ENCODE measurements at regions not wholly inside any gene's neighbourhood (a gene's known extent, or its start where the extent isn't known, plus 50 kb on each side); places are given as distances from the start of the nearest gene placed in this dataset.
"Not testable (repeated sequence)": the region's sequence is repeated elsewhere in the genome, so short reads cannot be mapped to it uniquely, and the experiment has no call there.

GRCh38 chr4:82084747-82085146, 289.0 kb downstream of the HNRNPD start:
- Histone ChIP-seq H3K4me3 (no peak overlapping the region), H3K27me3 (replicated peaks; ENCODE audit: insufficient read depth) (no peaks in the 10 kb centered on the region), H3K36me3 (no peaks in the 10 kb centered on the region), H3K9me3 (no peaks in the 10 kb centered on the region), H3K27ac (no peak overlapping the region), H3K4me1 (ENCODE audit: control insufficient read depth in 1 of 2, low read depth in 2 of 2) (peaks cover 0 to 6% of the 10 kb centered on the region in 2 donors)
- no peak for TF ChIP-seq CTCF (IDR thresholded peaks at IDR 0.05)
- no peak for ATAC-seq (ENCODE audit: insufficient number of reproducible peaks, low FRiP score, low read depth)
- DNase-seq (ENCODE audit: low spot score), result no peak

- not testable (repeated sequence) for H3K4me3 ChIP-seq; H3K4me1 ChIP-seq (ENCODE audit: control insufficient read depth in 1 of 2, low read depth in 2 of 2); DNase-seq (ENCODE audit: low spot score); H3K27me3 ChIP-seq (replicated peaks; ENCODE audit: insufficient read depth); H3K36me3 ChIP-seq; H3K27ac ChIP-seq; ATAC-seq (ENCODE audit: insufficient number of reproducible peaks, low FRiP score, low read depth); H3K9me3 ChIP-seq
These were observed 296.3 kb downstream of the HNRNPD start for GRCh38 chr4:82077471-82077995.

- Histone ChIP-seq H3K27me3 (replicated peaks; ENCODE audit: insufficient read depth) (no peaks in the 10 kb centered on the region), H3K27ac (no peak overlapping the region), H3K9me3 (no peaks in the 10 kb centered on the region), H3K4me3 (no peak overlapping the region), H3K36me3 (no peaks in the 10 kb centered on the region), H3K4me1 (ENCODE audit: control insufficient read depth in 1 of 2, low read depth in 2 of 2) (no peaks in the 10 kb centered on the region)
- DNase-seq (ENCODE audit: low spot score) (no peak), ATAC-seq (ENCODE audit: insufficient number of reproducible peaks, low FRiP score, low read depth) (no peak)
- no peak for TF ChIP-seq CTCF (IDR thresholded peaks at IDR 0.05)
These were observed 297.0 kb downstream of the HNRNPD start for GRCh38 chr4:82076809-82077208.

GRCh38 chr4:82076359-82076758, 297.4 kb downstream of the HNRNPD start:
- no peak for TF ChIP-seq CTCF (IDR thresholded peaks at IDR 0.05)
- H3K4me3 ChIP-seq, result no peak overlapping the region
- DNase-seq (ENCODE audit: low spot score), result no peak
- no peaks in the 10 kb centered on the region for H3K9me3 ChIP-seq
- no peak for ATAC-seq (ENCODE audit: insufficient number of reproducible peaks, low FRiP score, low read depth)
- H3K4me1 ChIP-seq (ENCODE audit: control insufficient read depth in 1 of 2, low read depth in 2 of 2), result no peaks in the 10 kb centered on the region
- no peak overlapping the region for H3K27ac ChIP-seq
- H3K36me3 ChIP-seq, result no peaks in the 10 kb centered on the region
- H3K27me3 ChIP-seq (replicated peaks; ENCODE audit: insufficient read depth), result no peaks in the 10 kb centered on the region

- H3K27me3 ChIP-seq (replicated peaks; ENCODE audit: insufficient read depth), result no peaks in the 10 kb centered on the region
- H3K27ac ChIP-seq, result no peak overlapping the region
- no peak for DNase-seq (ENCODE audit: low spot score)
- H3K4me1 ChIP-seq (ENCODE audit: control insufficient read depth in 1 of 2, low read depth in 2 of 2), result no peaks in the 10 kb centered on the region
- no peak overlapping the region for H3K4me3 ChIP-seq
- no peaks in the 10 kb centered on the region for H3K36me3 ChIP-seq
- no peak for TF ChIP-seq CTCF (IDR thresholded peaks at IDR 0.05)
- no peak for ATAC-seq (ENCODE audit: insufficient number of reproducible peaks, low FRiP score, low read depth)
- no peaks in the 10 kb centered on the region for H3K9me3 ChIP-seq
These were observed 301.8 kb downstream of the HNRNPD start for GRCh38 chr4:82071951-82072350.

Data from thoracic aorta (tissue), 2 donors.